NCI-H1417 (cell line): ENCODE measurements at regions not wholly inside any gene's neighbourhood (a gene's known extent, or its start where the extent isn't known, plus 50 kb on each side); places are given as distances from the start of the nearest gene placed in this dataset.

Experiments used
- DNase-seq, 3 experiments: peaks; one replicate each; lab custom pipeline; 2025; lab: John Stamatoyannopoulos, UW

- DNase-seq: peak in 2 of 3 experiments; percentile 59 to 89
These were observed 130.0 kb upstream of the TJP1 start for GRCh38 chr15:29952225-29952624.

GRCh38 chr15:29945943-29946596 lies 123.8 kb upstream of the TJP1 start:
- no peak for DNase-seq

- DNase-seq: no peak
These were observed 122.7 kb upstream of the TJP1 start for GRCh38 chr15:29944925-29945324.

GRCh38 chr15:29942548-29942947 lies 120.3 kb upstream of the TJP1 start:
- no peak for DNase-seq

- peak in 2 of 3 experiments; percentile 3 to 31 for DNase-seq
These were observed 119.9 kb upstream of the TJP1 start for GRCh38 chr15:29942143-29942542.

GRCh38 chr15:29939404-29939803 lies 117.1 kb upstream of the TJP1 start:
- no peak for DNase-seq

GRCh38 chr15:29938361-29939335 lies 116.4 kb upstream of the TJP1 start:
- DNase-seq: no peak

- DNase-seq: no peak
These were observed 115.7 kb upstream of the TJP1 start for GRCh38 chr15:29937956-29938355.

- DNase-seq: no peak
These were observed 114.2 kb upstream of the TJP1 start for GRCh38 chr15:29936353-29937049.

- peak in 1 of 3 experiments; percentile 22 for DNase-seq
These were observed 113.2 kb upstream of the TJP1 start for GRCh38 chr15:29935296-29936004.

- DNase-seq: no peak
These were observed 112.0 kb upstream of the TJP1 start for GRCh38 chr15:29934251-29934650.

- no peak for DNase-seq
These were observed 111.0 kb upstream of the TJP1 start for GRCh38 chr15:29933042-29933803.

GRCh38 chr15:29926083-29926388 lies 103.8 kb upstream of the TJP1 start:
- DNase-seq: no peak

GRCh38 chr15:29925227-29926082 lies 103.2 kb upstream of the TJP1 start:
- peak in 2 of 3 experiments; percentile 37 to 50 for DNase-seq

- peak; percentile 38 to 84 (median 46) for DNase-seq
These were observed 102.5 kb upstream of the TJP1 start for GRCh38 chr15:29924750-29925149.

GRCh38 chr15:29922191-29922590 lies 99.9 kb upstream of the TJP1 start:
- DNase-seq: no peak

GRCh38 chr15:29921130-29921601 lies 98.9 kb upstream of the TJP1 start:
- DNase-seq: no peak

- no peak for DNase-seq
These were observed 98.2 kb upstream of the TJP1 start for GRCh38 chr15:29920515-29920914.

- no peak for DNase-seq
These were observed 97.2 kb upstream of the TJP1 start for GRCh38 chr15:29919380-29919881.
